22Rv1 (cell line): ENCODE measurements at regions not wholly inside any gene's neighbourhood (a gene's known extent, or its start where the extent isn't known, plus 50 kb on each side); places are given as distances from the start of the nearest gene placed in this dataset.

Experiments used
- ZFX ChIP-seq: fragments of 450-650 bp; IDR thresholded peaks from 2 replicates; pipeline ENCODE4 v1.6.1; 2017; ENCODE audit warnings: antibody characterized with exemption, borderline replicate concordance
- TF ChIP-seq, protein P1 (sequence below): fragments of 450-650 bp; IDR thresholded peaks from 2 replicates; pipeline ENCODE4 v1.5.1; 2017; ENCODE audit warnings: mild to moderate bottlenecking

DNA sequence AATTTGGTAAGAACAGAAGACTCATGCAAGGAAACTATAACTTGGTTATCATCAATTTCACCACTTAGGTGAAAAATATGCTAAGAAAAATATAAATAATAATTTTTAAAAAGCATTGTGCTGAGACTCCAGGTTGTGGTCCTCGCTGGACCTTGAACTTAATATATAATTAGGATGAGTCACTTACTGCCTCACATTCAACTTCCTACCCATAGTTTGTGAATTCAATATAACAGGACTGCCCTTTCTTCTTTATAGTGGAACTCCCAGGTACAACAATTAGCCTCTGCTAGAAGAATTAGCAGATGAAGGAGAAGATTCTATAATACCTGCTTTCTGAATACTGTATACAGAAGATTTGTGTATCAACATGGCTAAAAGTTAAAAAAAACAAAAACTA, 149.1 kb upstream of the SPRED1 start:
- TF ChIP-seq, protein P1, sequence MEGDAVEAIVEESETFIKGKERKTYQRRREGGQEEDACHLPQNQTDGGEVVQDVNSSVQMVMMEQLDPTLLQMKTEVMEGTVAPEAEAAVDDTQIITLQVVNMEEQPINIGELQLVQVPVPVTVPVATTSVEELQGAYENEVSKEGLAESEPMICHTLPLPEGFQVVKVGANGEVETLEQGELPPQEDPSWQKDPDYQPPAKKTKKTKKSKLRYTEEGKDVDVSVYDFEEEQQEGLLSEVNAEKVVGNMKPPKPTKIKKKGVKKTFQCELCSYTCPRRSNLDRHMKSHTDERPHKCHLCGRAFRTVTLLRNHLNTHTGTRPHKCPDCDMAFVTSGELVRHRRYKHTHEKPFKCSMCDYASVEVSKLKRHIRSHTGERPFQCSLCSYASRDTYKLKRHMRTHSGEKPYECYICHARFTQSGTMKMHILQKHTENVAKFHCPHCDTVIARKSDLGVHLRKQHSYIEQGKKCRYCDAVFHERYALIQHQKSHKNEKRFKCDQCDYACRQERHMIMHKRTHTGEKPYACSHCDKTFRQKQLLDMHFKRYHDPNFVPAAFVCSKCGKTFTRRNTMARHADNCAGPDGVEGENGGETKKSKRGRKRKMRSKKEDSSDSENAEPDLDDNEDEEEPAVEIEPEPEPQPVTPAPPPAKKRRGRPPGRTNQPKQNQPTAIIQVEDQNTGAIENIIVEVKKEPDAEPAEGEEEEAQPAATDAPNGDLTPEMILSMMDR: no peak
- no peak for TF ChIP-seq ZFX
